OCI-LY1 (cell line): ENCODE measurements at regions not wholly inside any gene's neighbourhood (a gene's known extent, or its start where the extent isn't known, plus 50 kb on each side); places are given as distances from the start of the nearest gene placed in this dataset.
"Not testable (repeated sequence)": the region's sequence is repeated elsewhere in the genome, so short reads cannot be mapped to it uniquely, and the experiment has no call there.

ENCODE experiments used
- H2AFZ ChIP-seq: fragments of 200-600 bp; sonication (generic), shearing (Covaris generic); 2 replicates; pipeline ENCODE4 v1.6.0; 2014; ENCODE audit warnings: antibody characterized with exemption, mild to moderate bottlenecking, low read length
- H3F3A ChIP-seq: fragments of 200-600 bp; sonication (generic), shearing (Covaris generic); 2 replicates; pipeline ENCODE4 v1.6.0; 2014; ENCODE audit warnings: mild to moderate bottlenecking, antibody characterized with exemption, low read length, moderate library complexity; ENCODE audit not compliant: insufficient read depth
- H3K27ac ChIP-seq: fragments of 200-600 bp; sonication (generic); 2 replicates; pipeline ENCODE4 v1.5.1; 2014; ENCODE audit warnings: low read length, mixed run types, mild to moderate bottlenecking, low read depth; ENCODE audit not compliant: poor library complexity, severe bottlenecking
- H3K27me3 ChIP-seq: fragments of 200-600 bp; sonication (generic); 2 replicates; pipeline ENCODE4 v1.6.0; 2014; ENCODE audit warnings: antibody characterized with exemption, mild to moderate bottlenecking, low read length, moderate library complexity; ENCODE audit not compliant: insufficient read depth
- H3K36me3 ChIP-seq: fragments of 200-600 bp; sonication (generic); 2 replicates; pipeline ENCODE4 v1.6.1; 2014; ENCODE audit warnings: mild to moderate bottlenecking, antibody characterized with exemption, low read length, moderate library complexity, mixed read lengths; ENCODE audit not compliant: insufficient read depth
- H3K4me1 ChIP-seq: fragments of 200-600 bp; sonication (generic); 2 replicates; pipeline ENCODE4 v1.5.1; 2014; ENCODE audit warnings: mild to moderate bottlenecking, low read length, moderate library complexity; ENCODE audit not compliant: insufficient read depth, severe bottlenecking
- H3K4me2 ChIP-seq: fragments of 200-600 bp; sonication (generic), shearing (Covaris generic); 2 replicates; pipeline ENCODE4 v1.6.1; 2014; ENCODE audit warnings: low read length
- H3K4me3 ChIP-seq: fragments of 200-600 bp; sonication (generic); 2 replicates; pipeline ENCODE4 v1.5.1; 2014; ENCODE audit warnings: low read length, low read depth, mild to moderate bottlenecking, mixed read lengths; ENCODE audit not compliant: poor library complexity, severe bottlenecking
- H3K79me2 ChIP-seq: fragments of 200-600 bp; shearing (Covaris generic); 2 replicates; pipeline ENCODE4 v1.6.1; 2016; ENCODE audit warnings: mixed run types, low read length, mixed read lengths; ENCODE audit not compliant: insufficient read depth
- H3K9ac ChIP-seq: fragments of 200-600 bp; sonication (generic), shearing (Covaris generic); 2 replicates; pipeline ENCODE4 v1.6.1; 2014; ENCODE audit warnings: mild to moderate bottlenecking, low read length, mixed read lengths
- H3K9me2 ChIP-seq: fragments of 200-600 bp; sonication (generic), shearing (Covaris generic); 2 replicates; pipeline ENCODE4 v1.6.1; 2014; ENCODE audit warnings: low read depth, mild to moderate bottlenecking, low read length, mixed read lengths
- H3K9me3 ChIP-seq: fragments of 200-600 bp; shearing (Covaris generic); 2 replicates; pipeline ENCODE4 v1.6.1; 2014; ENCODE audit warnings: low read length, mixed read lengths
- H4K20me1 ChIP-seq: fragments of 200-600 bp; sonication (generic), shearing (Covaris generic); 2 replicates; pipeline ENCODE4 v1.6.0; 2016; ENCODE audit warnings: mild to moderate bottlenecking, low read length; ENCODE audit not compliant: insufficient read depth
- EZH2 ChIP-seq: fragments of 200-600 bp; sonication (generic), shearing (Covaris generic); IDR thresholded peaks from 2 replicates; pipeline ENCODE4 v1.8.0; 2017; ENCODE audit warnings: borderline replicate concordance, mixed run types, mild to moderate bottlenecking, antibody characterized with exemption, low read length, moderate library complexity, mixed read lengths
- TF ChIP-seq, protein P1 (sequence below): fragments of 200-600 bp; sonication (generic), shearing (Covaris generic); IDR thresholded peaks from 2 replicates; pipeline ENCODE4 v1.5.1; 2017; ENCODE audit warnings: mild to moderate bottlenecking, antibody characterized with exemption, low read length, moderate library complexity, mixed read lengths

DNA sequence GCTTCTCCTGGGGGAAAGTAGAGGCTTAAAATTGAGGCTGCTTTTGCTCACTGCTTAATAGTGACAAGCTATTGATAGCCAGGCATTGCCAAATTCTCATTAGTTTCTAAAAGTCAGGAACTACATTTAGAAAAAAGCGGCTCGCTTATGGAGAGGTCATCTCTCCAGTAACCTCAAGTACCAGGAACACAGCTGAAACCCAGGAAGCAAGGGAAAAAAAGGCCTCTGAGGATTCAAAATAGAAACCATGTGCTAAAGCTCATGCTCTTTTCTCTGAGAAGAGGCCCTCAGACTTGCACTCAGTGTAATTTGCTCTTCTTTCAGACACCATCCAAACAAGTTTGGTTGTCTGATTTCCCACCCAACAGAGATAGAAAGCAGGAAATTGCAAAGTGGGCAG is 261.4 kb upstream of the USP25 start:
- Histone ChIP-seq H3F3A (no peaks in the 10 kb centered on the region), H3K36me3 (no peaks in the 10 kb centered on the region), H3K4me2 (no peak overlapping the region), H3K9me3 (no peaks in the 10 kb centered on the region), H3K4me1 (no peaks in the 10 kb centered on the region), H3K9me2 (no peaks in the 10 kb centered on the region), H2AFZ (no peak overlapping the region), H3K4me3 (no peak overlapping the region), H3K9ac (no peak overlapping the region), H3K27me3 (no peaks in the 10 kb centered on the region), H4K20me1 (no peaks in the 10 kb centered on the region), H3K27ac (no peak overlapping the region), H3K79me2 (no peaks in the 10 kb centered on the region)
- TF ChIP-seq EZH2: no peak
- TF ChIP-seq, protein P1, sequence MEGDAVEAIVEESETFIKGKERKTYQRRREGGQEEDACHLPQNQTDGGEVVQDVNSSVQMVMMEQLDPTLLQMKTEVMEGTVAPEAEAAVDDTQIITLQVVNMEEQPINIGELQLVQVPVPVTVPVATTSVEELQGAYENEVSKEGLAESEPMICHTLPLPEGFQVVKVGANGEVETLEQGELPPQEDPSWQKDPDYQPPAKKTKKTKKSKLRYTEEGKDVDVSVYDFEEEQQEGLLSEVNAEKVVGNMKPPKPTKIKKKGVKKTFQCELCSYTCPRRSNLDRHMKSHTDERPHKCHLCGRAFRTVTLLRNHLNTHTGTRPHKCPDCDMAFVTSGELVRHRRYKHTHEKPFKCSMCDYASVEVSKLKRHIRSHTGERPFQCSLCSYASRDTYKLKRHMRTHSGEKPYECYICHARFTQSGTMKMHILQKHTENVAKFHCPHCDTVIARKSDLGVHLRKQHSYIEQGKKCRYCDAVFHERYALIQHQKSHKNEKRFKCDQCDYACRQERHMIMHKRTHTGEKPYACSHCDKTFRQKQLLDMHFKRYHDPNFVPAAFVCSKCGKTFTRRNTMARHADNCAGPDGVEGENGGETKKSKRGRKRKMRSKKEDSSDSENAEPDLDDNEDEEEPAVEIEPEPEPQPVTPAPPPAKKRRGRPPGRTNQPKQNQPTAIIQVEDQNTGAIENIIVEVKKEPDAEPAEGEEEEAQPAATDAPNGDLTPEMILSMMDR: no peak

GRCh38 chr21:15472108-15473040 is 257.4 kb upstream of the USP25 start:
- no peaks in the 10 kb centered on the region for H3K79me2 ChIP-seq
- H3K4me3 ChIP-seq: no peak overlapping the region
- H3K36me3 ChIP-seq: no peaks in the 10 kb centered on the region
- H2AFZ ChIP-seq: no peak overlapping the region
- TF ChIP-seq EZH2: no peak
- TF ChIP-seq, protein P1: no peak
- no peaks in the 10 kb centered on the region for H3K27me3 ChIP-seq
- no peak overlapping the region for H3K27ac ChIP-seq
- no peaks in the 10 kb centered on the region for H3K4me1 ChIP-seq
- H4K20me1 ChIP-seq: no peaks in the 10 kb centered on the region
- H3K4me2 ChIP-seq: no peak overlapping the region
- no peak overlapping the region for H3K9ac ChIP-seq
- H3K9me3 ChIP-seq: no peaks in the 10 kb centered on the region
- H3F3A ChIP-seq: no peaks in the 10 kb centered on the region
- H3K9me2 ChIP-seq: no peaks in the 10 kb centered on the region

- H3F3A ChIP-seq, H2AFZ ChIP-seq, H3K27ac ChIP-seq, H3K79me2 ChIP-seq, H3K27me3 ChIP-seq, H4K20me1 ChIP-seq, H3K9ac ChIP-seq, H3K36me3 ChIP-seq, H3K4me2 ChIP-seq, H3K9me3 ChIP-seq, H3K9me2 ChIP-seq, H3K4me1 ChIP-seq, H3K4me3 ChIP-seq: not testable (repeated sequence)
These were observed 252.0 kb upstream of the USP25 start for GRCh38 chr21:15477773-15478172.

DNA sequence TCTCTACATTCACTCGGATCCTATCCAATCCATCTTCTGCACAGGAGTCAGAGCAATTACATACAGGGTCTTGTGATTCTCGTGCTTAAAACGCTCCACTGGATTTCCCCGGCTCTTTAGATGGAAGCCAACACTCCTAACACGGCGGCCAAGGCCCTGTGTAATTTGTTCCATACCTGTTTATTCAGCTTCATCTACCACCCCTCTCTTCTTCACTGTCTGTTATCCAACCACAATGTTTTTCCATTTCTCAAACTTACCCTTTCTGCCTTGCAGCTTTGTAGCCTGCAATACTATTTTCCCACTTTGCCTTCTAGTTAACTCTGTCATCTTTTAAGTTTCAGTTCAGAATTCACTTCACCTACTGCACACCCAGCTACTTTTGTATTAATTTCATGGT is 249.6 kb upstream of the USP25 start:
- no peaks in the 10 kb centered on the region for H3K9me3 ChIP-seq
- H3K36me3 ChIP-seq: no peaks in the 10 kb centered on the region
- H3K9me2 ChIP-seq: no peaks in the 10 kb centered on the region
- TF ChIP-seq, protein P1: no peak
- H3K27me3 ChIP-seq: no peaks in the 10 kb centered on the region
- H3K4me2 ChIP-seq: no peak overlapping the region
- no peak overlapping the region for H3K27ac ChIP-seq
- no peaks in the 10 kb centered on the region for H3K79me2 ChIP-seq
- H3F3A ChIP-seq: no peaks in the 10 kb centered on the region
- H4K20me1 ChIP-seq: no peaks in the 10 kb centered on the region
- H3K4me3 ChIP-seq: no peak overlapping the region
- no peak overlapping the region for H3K9ac ChIP-seq
- H3K4me1 ChIP-seq: no peaks in the 10 kb centered on the region
- no peak overlapping the region for H2AFZ ChIP-seq
